SH-SY5Y (cell line): ENCODE measurements at regions not wholly inside any gene's neighbourhood (a gene's known extent, or its start where the extent isn't known, plus 50 kb on each side); places are given as distances from the start of the nearest gene placed in this dataset.

Experiments used
- GATA2 ChIP-seq: IDR thresholded peaks from 2 replicates; pipeline ENCODE4 v1.6.1; 2011; ENCODE audit warnings: mild to moderate bottlenecking, low read depth, low read length
- GATA3 ChIP-seq: IDR thresholded peaks from 2 replicates; pipeline ENCODE4 v1.6.1; 2011; ENCODE audit warnings: low read depth, mild to moderate bottlenecking, low read length, moderate library complexity

- TF ChIP-seq GATA2 (no peak), GATA3 (no peak)
Measured at GRCh38 chr5:68592351-68592750, 376.8 kb downstream of the PIK3R1 start.

GRCh38 chr5:68593211-68593671 is 377.7 kb downstream of the PIK3R1 start:
- TF ChIP-seq GATA3 (no peak), GATA2 (no peak)

- TF ChIP-seq GATA3 (no peak), GATA2 (no peak)
Measured at GRCh38 chr5:68612972-68613371, 397.4 kb downstream of the PIK3R1 start.

DNA sequence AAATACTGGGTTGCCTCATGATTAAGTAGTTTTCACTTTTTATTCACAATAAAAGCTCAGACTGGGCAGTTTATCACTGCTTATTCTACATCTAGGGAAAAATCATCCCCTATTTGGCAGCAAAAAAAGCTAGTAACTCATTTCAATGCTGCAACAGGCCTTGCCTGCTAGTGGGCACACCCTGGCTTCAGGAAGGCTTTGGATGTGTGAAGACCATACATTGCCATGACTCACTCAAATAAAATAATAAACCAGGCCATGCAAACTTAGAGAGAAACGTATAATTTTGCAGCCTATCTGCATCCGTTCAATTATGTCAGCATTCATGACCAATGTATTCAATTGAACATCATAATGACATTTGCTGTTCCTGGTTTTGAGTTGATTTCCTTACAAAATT is 402.9 kb downstream of the PIK3R1 start:
- TF ChIP-seq GATA2 (no peak), GATA3 (no peak)

DNA sequence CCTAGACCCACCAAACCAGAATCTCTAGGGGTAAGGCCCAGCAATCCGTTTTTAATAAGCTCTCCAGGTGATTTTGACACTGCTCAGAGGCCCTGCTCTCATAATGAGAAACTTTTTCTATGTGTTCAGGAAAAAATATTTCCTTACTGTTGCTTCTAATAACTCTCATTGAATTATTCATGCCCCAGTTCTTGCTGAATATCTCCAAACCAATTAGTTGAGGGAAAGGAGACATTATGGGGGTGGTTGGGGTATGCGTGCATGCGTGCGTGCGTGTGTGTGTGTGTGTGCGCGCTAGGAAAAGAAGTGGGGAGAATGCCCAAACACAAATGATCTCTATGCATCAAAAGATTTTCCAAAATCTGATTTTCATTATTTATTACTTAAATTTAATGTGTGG is 411.4 kb downstream of the PIK3R1 start:
- TF ChIP-seq GATA3 (no peak), GATA2 (no peak)

- TF ChIP-seq GATA3 (no peak), GATA2 (no peak)
Measured at GRCh38 chr5:68628082-68628814, 412.7 kb downstream of the PIK3R1 start.

DNA sequence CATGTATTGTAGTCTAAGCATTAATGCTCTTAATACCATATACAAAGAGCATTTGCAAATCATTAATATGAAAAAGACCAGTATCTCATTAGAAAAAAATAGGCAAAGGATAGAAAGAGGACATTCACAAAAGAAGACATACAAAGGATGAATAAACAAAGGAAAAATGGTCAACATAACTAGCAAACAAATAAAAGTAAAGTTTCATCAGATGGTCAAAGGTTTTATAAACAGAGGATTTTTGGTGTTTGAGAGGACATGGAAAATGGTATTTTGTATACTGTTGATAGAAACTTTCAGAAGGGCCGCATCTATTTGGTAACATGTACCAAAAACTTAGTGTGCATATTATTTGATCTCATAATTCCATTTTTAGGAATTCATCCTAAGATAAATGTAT is 414.8 kb downstream of the PIK3R1 start:
- TF ChIP-seq GATA3 (no peak), GATA2 (no peak)

GRCh38 chr5:68631884-68632283 is 416.3 kb downstream of the PIK3R1 start:
- no peak for TF ChIP-seq GATA3
- no peak for TF ChIP-seq GATA2

DNA sequence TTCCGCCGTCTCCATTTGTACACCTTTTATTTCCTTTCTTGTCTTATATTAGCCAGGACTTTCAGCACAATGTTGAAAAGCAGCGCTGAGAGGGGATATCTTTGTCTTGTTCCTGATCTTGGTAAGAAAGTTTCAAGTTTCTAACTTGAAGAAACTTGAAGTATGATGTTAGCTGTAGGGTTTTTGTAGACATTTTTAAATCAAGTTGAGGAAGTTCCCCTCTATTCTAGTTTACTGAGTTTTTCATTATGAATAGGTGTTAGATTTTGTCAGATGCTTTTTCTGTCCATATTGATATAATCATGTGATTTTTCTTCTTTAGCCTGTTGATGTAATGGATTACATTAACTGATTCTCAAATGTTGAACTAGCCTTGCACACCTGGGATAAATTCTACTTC is 425.7 kb downstream of the PIK3R1 start:
- TF ChIP-seq GATA2 (no peak), GATA3 (no peak)

GRCh38 chr5:68643064-68643463 is 427.5 kb downstream of the PIK3R1 start:
- TF ChIP-seq GATA2 (no peak), GATA3 (no peak)

- no peak for TF ChIP-seq GATA2
- TF ChIP-seq GATA3: no peak
Measured at GRCh38 chr5:68644971-68645370, 429.4 kb downstream of the PIK3R1 start.

- TF ChIP-seq GATA2 (no peak), GATA3 (no peak)
Measured at GRCh38 chr5:68646144-68646543, 430.6 kb downstream of the PIK3R1 start.

GRCh38 chr5:68647743-68648142 is 432.2 kb downstream of the PIK3R1 start:
- TF ChIP-seq GATA3 (no peak), GATA2 (no peak)

GRCh38 chr5:68648944-68649857 is 433.6 kb downstream of the PIK3R1 start:
- TF ChIP-seq GATA3: no peak
- TF ChIP-seq GATA2: no peak
